Spleen (tissue), 11 donors: ENCODE measurements at regions not wholly inside any gene's neighbourhood (a gene's known extent, or its start where the extent isn't known, plus 50 kb on each side); places are given as distances from the start of the nearest gene placed in this dataset.

Source experiments
- DNase-seq: peaks from one replicate; pipeline ENCODE4 v3.0.0-alpha.2; 2020
- H3K27ac ChIP-seq, 8 donors: fragments of 200-600 bp; sonication (generic) in 7 of 8; 1 replicate in 4 of 8; 2 replicates in 4 of 8; pipeline versions ENCODE4 v1.5.0 to v1.8.0; 2016 to 2021; ENCODE audit warnings: inconsistent platforms in 4 of 8, mild to moderate bottlenecking in 4 of 8, moderate library complexity in 1 of 8
- H3K27me3 ChIP-seq, 7 donors: fragments of 200-600 bp; sonication (generic) in 6 of 7; replicated peaks in 1 of 7; 1 replicate in 4 of 7; 2 replicates in 3 of 7; pipeline versions ENCODE4 v1.5.0 to v1.8.0; 2016 to 2021; ENCODE audit warnings: inconsistent platforms in 3 of 7, mild to moderate bottlenecking in 1 of 7
- H3K36me3 ChIP-seq, 6 donors: fragments of 200-600 bp; sonication (generic) in 5 of 6; 1 replicate in 4 of 6; 2 replicates in 2 of 6; pipeline versions ENCODE4 v1.5.0 to v1.8.0; 2016 to 2021; ENCODE audit warnings: inconsistent platforms in 2 of 6
- H3K4me1 ChIP-seq, 6 donors: fragments of 200-600 bp; sonication (generic) in 5 of 6; 1 replicate in 3 of 6; 2 replicates in 3 of 6; pipeline versions ENCODE4 v1.5.0 to v1.8.0; 2016 to 2021; ENCODE audit warnings: inconsistent platforms in 3 of 6
- H3K4me3 ChIP-seq, 8 donors: fragments of 200-600 bp; sonication (generic) in 7 of 8; 1 replicate in 4 of 8; 2 replicates in 4 of 8; pipeline versions ENCODE4 v1.5.0 to v1.8.0; 2016 to 2021; ENCODE audit warnings: inconsistent platforms in 4 of 8, mild to moderate bottlenecking in 4 of 8, moderate library complexity in 2 of 8
- H3K9me3 ChIP-seq, 8 donors: fragments of 200-600 bp; sonication (generic) in 7 of 8; 1 replicate in 4 of 8; 2 replicates in 4 of 8; pipeline versions ENCODE4 v1.5.0 to v1.8.0; 2016 to 2021; ENCODE audit warnings: inconsistent platforms in 4 of 8
- POLR2A ChIP-seq, 3 donors: fragments of 450-650 bp; IDR thresholded peaks; one replicate each; pipeline ENCODE4 v1.5.1; 2017; ENCODE audit warnings: antibody characterized with exemption in 3 of 3, mild to moderate bottlenecking in 1 of 3
- POLR2AphosphoS5 ChIP-seq, 3 donors: sonication (generic); formaldehyde crosslinking; IDR thresholded peaks; one replicate each; pipeline ENCODE4 v1.5.1; 2017; ENCODE audit warnings: antibody characterized with exemption in 3 of 3
- WGBS, 5 donors: extraction: QIAGEN DNeasy Blood & Tissue Kit in 3 of 5; methylation state at CpG; one replicate each; pipeline versions ENCODE4 v1.1.5 to v1.1.7; 2013 to 2018; 5-methylcytosine and 5-hydroxymethylcytosine counted together
- intact Hi-C: fragments of 100-400 bp; cut with DNase I; formaldehyde crosslinking; loops from one replicate; pipeline ENCODE4 v1.15.0; 2023; ENCODE audit warnings: low total_unique reads
- TF ChIP-seq, protein P1 (sequence below), 11 experiments: fragments of 200-600 bp in 7 of 11; fragments of 450-650 bp in 4 of 11; sonication (generic) in 4 of 11; IDR thresholded peaks in 8 of 11; conservative IDR thresholded peaks in 3 of 11; 1 replicate in 7 of 11; 2 replicates in 4 of 11; pipeline versions ENCODE4 v1.4.0 to v1.8.0; 2016 to 2021; ENCODE audit warnings: antibody characterized with exemption in 11 of 11, inconsistent platforms in 4 of 11, mild to moderate bottlenecking in 1 of 11
- donor health status: healthy with polysubstance abuse.
- donor health status: DM: no; HTN: no; CAD: no; lungs with moderate emphysema.
- donor health status: DM: no; HTN: no; CAD: no.
- donor health status: Bipolar disorder and iron deficiency.
- donor health status: healthy.
- donor health status: DM: no; HTN: no; CAD: no.
- donor health status: DM: yes; HTN: yes; CAD: no.

DNA sequence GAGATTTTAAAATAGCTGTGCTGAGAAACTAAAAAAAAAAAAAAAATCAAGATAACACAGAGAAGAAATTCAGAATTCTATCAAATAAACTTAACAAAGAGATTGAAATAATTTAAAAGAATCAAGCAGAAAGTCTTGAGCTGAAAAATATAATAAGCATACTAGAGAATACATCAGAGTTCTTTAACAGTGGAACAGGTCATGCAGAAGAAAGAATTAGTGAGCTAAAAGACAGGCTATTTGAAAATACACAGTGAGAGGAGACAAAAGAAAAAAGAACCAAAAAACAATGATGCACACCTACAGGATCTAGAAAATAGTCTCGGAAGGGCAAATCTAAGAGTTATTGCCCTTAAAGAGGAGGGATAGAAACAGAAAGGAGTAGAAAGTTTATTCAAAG is 548.1 kb downstream of the ADCYAP1 start:
- peaks cover 0 to 48% (median 32%) of the 10 kb centered on the region in 8 donors for H3K9me3 ChIP-seq
- 0 to 94% (median 53%) methylated on average over 1 of the region's 1 CpG for WGBS, 5 donors
- no peak for DNase-seq
- H3K4me3 ChIP-seq = no peak overlapping the region
- no peaks in the 10 kb centered on the region for H3K27me3 ChIP-seq
- intact Hi-C loops = no loop called here
- TF ChIP-seq POLR2A (IDR thresholded peaks at IDR 0.05) (no peak), POLR2AphosphoS5 (IDR thresholded peaks at IDR 0.05) (no peak)
- TF ChIP-seq, protein P1, sequence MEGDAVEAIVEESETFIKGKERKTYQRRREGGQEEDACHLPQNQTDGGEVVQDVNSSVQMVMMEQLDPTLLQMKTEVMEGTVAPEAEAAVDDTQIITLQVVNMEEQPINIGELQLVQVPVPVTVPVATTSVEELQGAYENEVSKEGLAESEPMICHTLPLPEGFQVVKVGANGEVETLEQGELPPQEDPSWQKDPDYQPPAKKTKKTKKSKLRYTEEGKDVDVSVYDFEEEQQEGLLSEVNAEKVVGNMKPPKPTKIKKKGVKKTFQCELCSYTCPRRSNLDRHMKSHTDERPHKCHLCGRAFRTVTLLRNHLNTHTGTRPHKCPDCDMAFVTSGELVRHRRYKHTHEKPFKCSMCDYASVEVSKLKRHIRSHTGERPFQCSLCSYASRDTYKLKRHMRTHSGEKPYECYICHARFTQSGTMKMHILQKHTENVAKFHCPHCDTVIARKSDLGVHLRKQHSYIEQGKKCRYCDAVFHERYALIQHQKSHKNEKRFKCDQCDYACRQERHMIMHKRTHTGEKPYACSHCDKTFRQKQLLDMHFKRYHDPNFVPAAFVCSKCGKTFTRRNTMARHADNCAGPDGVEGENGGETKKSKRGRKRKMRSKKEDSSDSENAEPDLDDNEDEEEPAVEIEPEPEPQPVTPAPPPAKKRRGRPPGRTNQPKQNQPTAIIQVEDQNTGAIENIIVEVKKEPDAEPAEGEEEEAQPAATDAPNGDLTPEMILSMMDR (IDR thresholded peaks at IDR 0.05 in 8 of 11, conservative IDR thresholded peaks at IDR 0.05 in 3 of 11) = no peak
- no peaks in the 10 kb centered on the region for H3K4me1 ChIP-seq
- H3K36me3 ChIP-seq = no peaks in the 10 kb centered on the region
- no peak overlapping the region for H3K27ac ChIP-seq

DNA sequence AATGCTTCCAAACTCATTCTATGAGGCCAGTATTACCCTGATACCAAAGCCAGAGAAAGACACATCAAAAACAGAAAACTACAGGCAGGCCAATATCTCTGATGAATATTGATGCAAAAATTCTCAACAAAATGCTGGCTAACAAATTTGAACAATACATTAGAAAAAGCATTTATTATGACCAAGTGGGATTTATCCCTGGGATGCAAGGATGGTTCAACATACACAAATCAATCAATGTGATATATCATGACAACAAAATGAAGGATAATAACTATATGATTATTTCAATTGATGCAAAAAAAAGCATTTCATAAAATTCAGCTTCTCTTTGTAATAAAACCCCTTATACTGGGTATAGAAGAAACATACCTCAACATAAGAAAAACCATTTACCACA is 550.9 kb downstream of the ADCYAP1 start:
- DNase-seq = no peak
- no peak for TF ChIP-seq POLR2AphosphoS5 (IDR thresholded peaks at IDR 0.05)
- TF ChIP-seq, protein P1 (IDR thresholded peaks at IDR 0.05 in 8 of 11, conservative IDR thresholded peaks at IDR 0.05 in 3 of 11) = no peak
- TF ChIP-seq POLR2A (IDR thresholded peaks at IDR 0.05) = no peak
- Histone ChIP-seq H3K4me3 (no peak overlapping the region), H3K36me3 (no peaks in the 10 kb centered on the region), H3K27me3 (no peaks in the 10 kb centered on the region), H3K9me3 (peaks cover 0 to 63% (median 39%) of the 10 kb centered on the region in 8 donors), H3K4me1 (no peaks in the 10 kb centered on the region), H3K27ac (no peak overlapping the region)
- intact Hi-C loops = no loop called here

DNA sequence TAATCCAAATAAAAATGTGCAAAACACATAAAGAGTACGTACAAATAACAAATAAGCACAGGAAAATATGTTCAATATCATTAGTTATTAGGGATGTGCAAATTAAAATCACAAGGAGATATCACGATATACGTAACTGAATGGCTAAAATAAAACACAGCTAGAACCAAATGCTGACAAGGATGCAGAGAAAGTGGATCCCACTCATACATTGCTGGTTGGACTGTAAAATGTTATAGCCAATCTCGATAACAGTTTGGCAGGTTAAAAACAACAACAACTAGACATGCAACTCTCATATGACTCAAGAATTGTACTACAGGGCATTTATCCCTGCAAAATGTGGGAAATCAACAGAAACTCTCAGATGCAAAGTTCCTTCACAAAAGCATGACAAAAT is 553.9 kb downstream of the ADCYAP1 start:
- no peak for DNase-seq
- H3K27ac ChIP-seq = no peak overlapping the region
- intact Hi-C loops = no loop called here
- H3K9me3 ChIP-seq = peaks cover 0 to 33% (median 16%) of the 10 kb centered on the region in 8 donors
- no peak overlapping the region for H3K4me3 ChIP-seq
- 43 to 90% (median 55%) methylated on average over 4 of the region's 4 CpGs for WGBS, 5 donors
- H3K36me3 ChIP-seq = no peaks in the 10 kb centered on the region
- H3K27me3 ChIP-seq = no peaks in the 10 kb centered on the region
- H3K4me1 ChIP-seq = no peaks in the 10 kb centered on the region
- TF ChIP-seq POLR2A (IDR thresholded peaks at IDR 0.05) = no peak
- TF ChIP-seq, protein P1 (IDR thresholded peaks at IDR 0.05 in 8 of 11, conservative IDR thresholded peaks at IDR 0.05 in 3 of 11) = no peak
- TF ChIP-seq POLR2AphosphoS5 (IDR thresholded peaks at IDR 0.05) = no peak

DNA sequence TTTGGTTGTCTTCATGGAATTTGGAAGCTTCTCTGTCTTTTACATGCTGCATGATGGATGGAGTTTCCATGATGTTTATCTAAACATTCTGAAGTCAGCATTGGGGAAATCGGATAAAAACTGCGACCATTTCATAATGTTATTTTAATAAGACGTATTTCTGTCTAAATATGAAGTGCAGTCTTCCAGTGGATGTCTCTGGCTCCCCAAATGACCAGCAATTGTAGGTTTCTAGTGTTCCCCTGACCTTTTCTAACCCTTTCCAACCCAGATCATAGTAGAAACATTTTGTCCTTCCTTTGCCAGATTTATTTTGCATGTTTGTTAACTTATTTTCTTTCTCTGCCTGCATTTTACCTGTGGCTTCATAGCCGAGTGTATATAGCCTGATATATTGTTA is 559.3 kb downstream of the ADCYAP1 start:
- peaks cover 0 to 5% (median under 1%) of the 10 kb centered on the region in 8 donors for H3K9me3 ChIP-seq
- intact Hi-C loops = no loop called here
- no peaks in the 10 kb centered on the region for H3K36me3 ChIP-seq
- no peak overlapping the region for H3K27ac ChIP-seq
- no peak for DNase-seq
- no peaks in the 10 kb centered on the region for H3K4me1 ChIP-seq
- 72 to 75% (median 74%) methylated on average over 4 of the region's 4 CpGs for WGBS, 5 donors
- no peaks in the 10 kb centered on the region for H3K27me3 ChIP-seq
- no peak overlapping the region for H3K4me3 ChIP-seq
- TF ChIP-seq POLR2AphosphoS5 (IDR thresholded peaks at IDR 0.05) (no peak), POLR2A (IDR thresholded peaks at IDR 0.05) (no peak)
- TF ChIP-seq, protein P1 (IDR thresholded peaks at IDR 0.05 in 8 of 11, conservative IDR thresholded peaks at IDR 0.05 in 3 of 11) = no peak
